ENCODE measurements at regions not wholly inside any gene's neighbourhood (a gene's known extent, or its start where the extent isn't known, plus 50 kb on each side); places are given as distances from the start of the nearest gene placed in this dataset.
"Not testable (repeated sequence)": the region's sequence is repeated elsewhere in the genome, so short reads cannot be mapped to it uniquely, and the experiment has no call there.

DNA sequence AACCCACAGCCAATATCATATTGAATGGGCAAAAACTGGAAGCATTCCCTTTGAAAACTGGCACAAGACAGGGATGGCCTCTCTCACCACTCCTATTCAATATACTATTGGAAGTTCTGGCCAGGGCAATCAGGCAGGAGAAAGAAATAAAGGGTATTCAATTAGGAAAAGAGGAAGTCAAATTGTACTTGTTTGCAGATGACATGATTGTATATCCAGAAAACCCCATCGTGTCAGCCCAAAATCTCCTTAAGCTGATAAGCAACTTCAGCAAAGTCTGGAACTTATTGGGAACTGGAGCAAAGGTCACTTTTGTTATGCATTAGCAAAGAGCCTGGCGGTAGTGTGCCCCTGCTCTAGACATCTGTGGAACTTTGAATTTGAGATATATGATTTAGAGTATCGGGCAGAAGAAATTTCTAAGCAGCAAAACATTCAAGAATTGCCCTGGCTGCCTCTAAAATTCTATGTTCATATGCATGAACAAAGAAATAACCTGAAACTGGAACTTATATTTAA is 53.4 kb upstream of the PSMA1 start:
- DNase-seq, H3K4me1 ChIP-seq, H3K36me3 ChIP-seq, H3K4me3 ChIP-seq, H3K27ac ChIP-seq, H3K27me3 ChIP-seq, H3K9me3 ChIP-seq: not testable (repeated sequence)

DNA sequence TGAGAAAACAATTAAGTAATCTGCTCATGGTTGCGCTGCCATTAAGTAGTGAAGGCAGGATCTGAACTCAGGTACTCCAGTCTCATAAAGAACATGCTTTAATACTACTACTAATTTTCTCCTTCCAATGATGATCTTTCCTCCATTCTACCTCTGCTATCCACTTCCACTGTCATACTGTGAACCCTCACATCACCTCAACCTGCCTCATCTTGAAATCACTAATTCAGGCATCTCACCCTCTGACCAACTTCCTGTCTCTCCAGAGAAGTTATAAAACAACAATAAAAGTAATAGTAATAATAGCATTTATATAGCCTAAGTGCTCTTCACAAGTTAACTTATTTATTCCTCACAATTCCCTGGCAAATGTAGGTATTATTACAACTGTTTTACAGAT is 57.1 kb upstream of the PSMA1 start:
- Histone ChIP-seq H3K4me1 (peaks cover 0 to 16% (median 2%) of the 10 kb centered on the region in 4 donors), H3K27ac (peak overlapping the region in 1 of 4 donors; percentile 81), H3K27me3 (no peaks in the 10 kb centered on the region), H3K4me3 (no peak overlapping the region), H3K36me3 (no peaks in the 10 kb centered on the region), H3K9me3 (no peaks in the 10 kb centered on the region)
- TF ChIP-seq, protein P1, sequence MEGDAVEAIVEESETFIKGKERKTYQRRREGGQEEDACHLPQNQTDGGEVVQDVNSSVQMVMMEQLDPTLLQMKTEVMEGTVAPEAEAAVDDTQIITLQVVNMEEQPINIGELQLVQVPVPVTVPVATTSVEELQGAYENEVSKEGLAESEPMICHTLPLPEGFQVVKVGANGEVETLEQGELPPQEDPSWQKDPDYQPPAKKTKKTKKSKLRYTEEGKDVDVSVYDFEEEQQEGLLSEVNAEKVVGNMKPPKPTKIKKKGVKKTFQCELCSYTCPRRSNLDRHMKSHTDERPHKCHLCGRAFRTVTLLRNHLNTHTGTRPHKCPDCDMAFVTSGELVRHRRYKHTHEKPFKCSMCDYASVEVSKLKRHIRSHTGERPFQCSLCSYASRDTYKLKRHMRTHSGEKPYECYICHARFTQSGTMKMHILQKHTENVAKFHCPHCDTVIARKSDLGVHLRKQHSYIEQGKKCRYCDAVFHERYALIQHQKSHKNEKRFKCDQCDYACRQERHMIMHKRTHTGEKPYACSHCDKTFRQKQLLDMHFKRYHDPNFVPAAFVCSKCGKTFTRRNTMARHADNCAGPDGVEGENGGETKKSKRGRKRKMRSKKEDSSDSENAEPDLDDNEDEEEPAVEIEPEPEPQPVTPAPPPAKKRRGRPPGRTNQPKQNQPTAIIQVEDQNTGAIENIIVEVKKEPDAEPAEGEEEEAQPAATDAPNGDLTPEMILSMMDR (IDR thresholded peaks at IDR 0.05): no peak
- no peak for TF ChIP-seq POLR2A (IDR thresholded peaks at IDR 0.05)
- no peak for DNase-seq

DNA sequence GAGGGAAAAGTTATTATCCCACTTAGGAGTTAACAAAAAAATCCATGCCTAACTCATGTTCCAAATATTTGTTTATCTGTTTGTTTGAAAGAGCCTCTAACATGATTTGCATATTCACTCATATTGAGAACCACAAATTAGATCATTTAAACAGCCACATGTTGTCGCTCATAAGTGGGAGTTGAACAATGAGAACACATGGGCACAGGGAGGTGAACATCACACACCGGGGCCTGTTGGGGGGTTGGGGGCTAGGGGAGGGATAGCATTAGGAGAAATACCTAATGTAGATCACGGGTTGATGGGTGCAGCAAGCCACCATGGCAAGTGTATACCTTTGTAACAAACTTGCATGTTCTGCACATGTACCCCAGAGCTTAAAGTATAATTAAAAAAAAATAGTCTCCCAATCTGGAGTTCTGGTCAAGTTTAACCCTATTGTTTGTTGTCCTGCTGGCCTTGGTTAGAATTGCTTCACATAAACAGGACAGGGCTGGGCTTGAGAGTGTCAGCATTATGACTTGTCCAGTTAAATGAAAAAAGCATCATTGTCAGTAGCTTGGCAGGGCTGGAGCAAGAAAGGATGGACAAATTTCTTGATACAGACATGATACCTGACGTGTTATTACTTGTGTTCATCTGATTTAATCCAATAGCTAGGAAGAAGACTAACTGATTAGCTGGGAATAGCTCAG is 57.8 kb upstream of the PSMA1 start:
- DNase-seq: no peak
- TF ChIP-seq POLR2A (IDR thresholded peaks at IDR 0.05): no peak
- TF ChIP-seq, protein P1 (IDR thresholded peaks at IDR 0.05): no peak
- no peaks in the 10 kb centered on the region for H3K36me3 ChIP-seq
- H3K9me3 ChIP-seq: no peaks in the 10 kb centered on the region
- peak overlapping the region; percentile 44 to 81 (median 57) for H3K27ac ChIP-seq
- H3K27me3 ChIP-seq: no peaks in the 10 kb centered on the region
- no peak overlapping the region for H3K4me3 ChIP-seq
- peaks cover 0 to 16% (median 2%) of the 10 kb centered on the region in 4 donors for H3K4me1 ChIP-seq

DNA sequence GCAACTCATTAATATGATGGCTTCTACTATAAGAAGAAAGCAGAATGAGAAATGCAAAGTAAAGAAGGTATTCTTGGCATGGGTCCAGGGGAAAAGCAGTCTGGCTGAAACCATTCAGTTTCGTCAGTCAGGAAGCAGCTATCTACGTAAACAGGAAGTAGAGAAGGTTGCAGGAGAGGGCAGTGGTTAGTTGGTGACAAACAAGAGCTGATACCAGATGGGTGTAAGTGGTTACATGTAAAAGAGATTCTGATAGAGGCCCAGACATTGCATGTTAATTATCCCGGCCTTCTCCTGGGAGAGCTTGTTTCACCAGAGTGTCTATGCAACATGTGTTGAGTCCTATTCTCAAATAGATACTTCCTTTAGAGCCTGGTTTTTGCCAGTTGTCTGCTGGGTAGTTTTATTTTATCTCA is 58.4 kb upstream of the PSMA1 start:
- H3K4me1 ChIP-seq: peaks cover 0 to 16% (median 2%) of the 10 kb centered on the region in 4 donors
- peak overlapping the region; percentile 46 to 81 (median 68) for H3K27ac ChIP-seq
- TF ChIP-seq POLR2A (IDR thresholded peaks at IDR 0.05): peak in 1 of 2 donors; percentile 15
- TF ChIP-seq, protein P1 (IDR thresholded peaks at IDR 0.05): no peak
- no peaks in the 10 kb centered on the region for H3K36me3 ChIP-seq
- no peaks in the 10 kb centered on the region for H3K27me3 ChIP-seq
- H3K4me3 ChIP-seq: no peak overlapping the region
- no peaks in the 10 kb centered on the region for H3K9me3 ChIP-seq
- peak in 2 of 3 donors; percentile 59 to 82 for DNase-seq

DNA sequence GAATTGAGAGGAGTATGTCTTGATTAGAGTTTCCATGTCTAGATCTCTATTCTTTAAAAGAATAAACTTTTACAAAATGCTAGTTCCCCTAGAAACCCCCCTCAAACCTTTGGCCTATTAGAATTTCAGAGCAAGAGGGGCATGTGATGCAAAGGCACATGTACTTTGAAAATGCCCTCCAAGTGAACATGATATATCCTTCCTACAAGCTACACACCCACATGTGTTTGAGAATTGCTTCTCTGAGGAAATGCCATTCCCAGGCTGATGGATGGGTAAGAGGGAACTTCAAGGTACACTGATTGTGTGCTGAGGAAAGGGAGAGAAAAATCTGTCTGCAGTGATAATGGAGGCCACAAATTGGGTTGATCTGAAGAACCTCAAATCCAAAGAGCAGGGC is 59.5 kb upstream of the PSMA1 start:
- Histone ChIP-seq H3K9me3 (no peaks in the 10 kb centered on the region), H3K4me1 (peaks cover 0 to 16% (median 5%) of the 10 kb centered on the region in 4 donors), H3K27ac (peak overlapping the region in 3 of 4 donors; percentile 40 to 68 (median 68)), H3K4me3 (no peak overlapping the region), H3K27me3 (no peaks in the 10 kb centered on the region), H3K36me3 (no peaks in the 10 kb centered on the region)
- DNase-seq: no peak
- no peak for TF ChIP-seq POLR2A (IDR thresholded peaks at IDR 0.05)
- TF ChIP-seq, protein P1 (IDR thresholded peaks at IDR 0.05): no peak

DNA sequence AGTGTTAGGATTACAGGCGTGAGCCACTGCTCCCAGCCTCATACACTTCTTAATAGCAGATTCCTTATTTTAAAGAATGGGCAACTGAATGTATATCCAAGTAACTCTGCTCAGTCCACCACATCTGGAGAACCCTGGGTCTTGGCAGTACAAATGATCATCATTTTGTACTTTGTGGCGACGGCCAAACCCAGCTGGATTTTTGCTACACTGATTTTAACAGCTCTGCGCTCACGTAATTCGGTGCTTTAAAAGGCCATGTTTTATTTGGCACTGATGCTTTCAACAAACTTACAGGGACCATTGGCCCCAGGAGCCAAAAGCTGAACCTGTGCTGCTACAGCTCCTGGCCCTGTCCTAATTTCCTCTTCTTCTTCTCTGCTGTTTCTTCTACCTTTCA is 60.8 kb upstream of the PDE3B start:
- TF ChIP-seq, protein P1 (IDR thresholded peaks at IDR 0.05): no peak
- TF ChIP-seq POLR2A (IDR thresholded peaks at IDR 0.05): no peak
- H3K36me3 ChIP-seq: no peaks in the 10 kb centered on the region
- no peak overlapping the region for H3K4me3 ChIP-seq
- no peaks in the 10 kb centered on the region for H3K9me3 ChIP-seq
- peaks cover 0 to 19% (median 5%) of the 10 kb centered on the region in 4 donors for H3K4me1 ChIP-seq
- no peak for DNase-seq
- no peaks in the 10 kb centered on the region for H3K27me3 ChIP-seq
- peak overlapping the region in 1 of 4 donors; percentile 57 for H3K27ac ChIP-seq

Measured in Peyer's patch (tissue), 4 donors.